Caco-2 (cell line): ENCODE measurements at regions not wholly inside any gene's neighbourhood (a gene's known extent, or its start where the extent isn't known, plus 50 kb on each side); places are given as distances from the start of the nearest gene placed in this dataset.

Experiments used
- BruUV-seq: library from RNA; stranded (reverse); fragments of 400-500 nt; replicated peaks from 2 replicates; lab custom pipeline; 2021; lab: Mats Ljungman, UMichigan
- CTCF ChIA-PET: fragments of 300-600 bp; sonication (Branson Sonifier 250); formaldehyde crosslinking; loops from one replicate; lab custom pipeline; 2022; ENCODE audit warnings: antibody characterized with exemption; lab: Charles Lee
- POLR2A ChIA-PET: fragments of 300-600 bp; sonication (Branson Sonifier 250); formaldehyde crosslinking; loops from one replicate; lab custom pipeline; 2022; ENCODE audit warnings: antibody characterized with exemption; lab: Charles Lee
- DNase-seq, 2 experiments: peaks; one replicate each; pipeline versions ENCODE4 v3.0.0 to v3.0.0-alpha.2; 2020 to 2022
- H3K27me3 ChIP-seq: replicated peaks from 2 replicates; pipeline ENCODE4 v1.6.0; 2011; ENCODE audit warnings: low read length; ENCODE audit not compliant: control insufficient read depth, insufficient read depth
- H3K36me3 ChIP-seq: 2 replicates; pipeline ENCODE4 v1.5.1; 2011; ENCODE audit warnings: low read length; ENCODE audit not compliant: control insufficient read depth, insufficient read depth
- H3K4me1 ChIP-seq: fragments of 250-450 bp; sonication (Bioruptor Pico); 2 replicates; pipeline ENCODE4 v1.5.1; 2020; ENCODE audit warnings: mild to moderate bottlenecking
- H3K4me3 ChIP-seq: 2 replicates; pipeline ENCODE4 v1.5.1; 2011; ENCODE audit warnings: low read depth, mild to moderate bottlenecking, control low read depth, low read length
- H3K9me3 ChIP-seq: fragments of 250-450 bp; sonication (Bioruptor Pico); 2 replicates; pipeline ENCODE4 v1.5.1; 2020; ENCODE audit warnings: mild to moderate bottlenecking, moderate library complexity
- H3K27ac Mint-ChIP-seq: one replicate; pipeline ENCODE4 v1.8.0; 2022; ENCODE audit warnings: mixed read lengths; ENCODE audit not compliant: unreplicated experiment
- H3K27me3 Mint-ChIP-seq: one replicate; pipeline ENCODE4 v1.8.0; 2022; ENCODE audit warnings: mixed read lengths; ENCODE audit not compliant: insufficient read depth, unreplicated experiment
- H3K36me3 Mint-ChIP-seq: one replicate; pipeline ENCODE4 v1.8.0; 2022; ENCODE audit warnings: mild to moderate bottlenecking, mixed read lengths; ENCODE audit not compliant: insufficient read depth, unreplicated experiment
- H3K4me1 Mint-ChIP-seq: one replicate; pipeline ENCODE4 v1.8.0; 2022; ENCODE audit warnings: low read depth, mixed read lengths; ENCODE audit not compliant: unreplicated experiment
- H3K4me3 Mint-ChIP-seq: one replicate; pipeline ENCODE4 v1.8.0; 2022; ENCODE audit warnings: mild to moderate bottlenecking, moderate library complexity, mixed read lengths; ENCODE audit not compliant: unreplicated experiment
- H3K9me3 Mint-ChIP-seq: one replicate; pipeline ENCODE4 v1.8.0; 2022; ENCODE audit warnings: mixed read lengths; ENCODE audit not compliant: unreplicated experiment
- intact Hi-C: fragments of 100-400 bp; cut with micrococcal nuclease; formaldehyde crosslinking; loops from one replicate; pipeline ENCODE4 v1.10.0; 2022; ENCODE audit not compliant: unreplicated experiment
- TF ChIP-seq, protein P1 (sequence below), 2 experiments: fragments of 200-600 bp in 1 of 2; IDR thresholded peaks; 1 replicate in 1 of 2; 2 replicates in 1 of 2; pipeline versions ENCODE4 v1.5.1 to v1.8.0; 2011 to 2022; ENCODE audit warnings: antibody characterized with exemption in 1 of 2, control low read depth in 1 of 2, inconsistent platforms in 1 of 2, low read depth in 1 of 2, low read length in 1 of 2, mild to moderate bottlenecking in 1 of 2, moderate library complexity in 1 of 2; ENCODE audit not compliant: insufficient read depth in 1 of 2, severe bottlenecking in 1 of 2, unreplicated experiment in 1 of 2

GRCh38 chr6:67224989-67225388 is 1410.1 kb upstream of the ADGRB3 start:
- Histone ChIP-seq H3K36me3 (no peaks in the 10 kb centered on the region), H3K9me3 (no peaks in the 10 kb centered on the region), H3K4me1 (no peaks in the 10 kb centered on the region), H3K27me3 (no peaks in the 10 kb centered on the region), H3K4me3 (no peak overlapping the region)
- Mint-ChIP-seq H3K4me1 (no peaks in the 10 kb centered on the region), H3K4me3 (no peak overlapping the region), H3K36me3 (no peaks in the 10 kb centered on the region), H3K27me3 (no peaks in the 10 kb centered on the region), H3K27ac (no peak overlapping the region), H3K9me3 (no peaks in the 10 kb centered on the region)
- no peak for DNase-seq
- CTCF ChIA-PET: no interaction called here
- intact Hi-C loops: no loop called here
- POLR2A ChIA-PET: no interaction called here
- TF ChIP-seq, protein P1, sequence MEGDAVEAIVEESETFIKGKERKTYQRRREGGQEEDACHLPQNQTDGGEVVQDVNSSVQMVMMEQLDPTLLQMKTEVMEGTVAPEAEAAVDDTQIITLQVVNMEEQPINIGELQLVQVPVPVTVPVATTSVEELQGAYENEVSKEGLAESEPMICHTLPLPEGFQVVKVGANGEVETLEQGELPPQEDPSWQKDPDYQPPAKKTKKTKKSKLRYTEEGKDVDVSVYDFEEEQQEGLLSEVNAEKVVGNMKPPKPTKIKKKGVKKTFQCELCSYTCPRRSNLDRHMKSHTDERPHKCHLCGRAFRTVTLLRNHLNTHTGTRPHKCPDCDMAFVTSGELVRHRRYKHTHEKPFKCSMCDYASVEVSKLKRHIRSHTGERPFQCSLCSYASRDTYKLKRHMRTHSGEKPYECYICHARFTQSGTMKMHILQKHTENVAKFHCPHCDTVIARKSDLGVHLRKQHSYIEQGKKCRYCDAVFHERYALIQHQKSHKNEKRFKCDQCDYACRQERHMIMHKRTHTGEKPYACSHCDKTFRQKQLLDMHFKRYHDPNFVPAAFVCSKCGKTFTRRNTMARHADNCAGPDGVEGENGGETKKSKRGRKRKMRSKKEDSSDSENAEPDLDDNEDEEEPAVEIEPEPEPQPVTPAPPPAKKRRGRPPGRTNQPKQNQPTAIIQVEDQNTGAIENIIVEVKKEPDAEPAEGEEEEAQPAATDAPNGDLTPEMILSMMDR (IDR thresholded peaks at IDR 0.05; ENCODE audit: insufficient read depth in 1 of 2, low read depth in 1 of 2, low read length in 1 of 2, severe bottlenecking in 1 of 2, unreplicated experiment in 1 of 2): no peak
- BruUV-seq: no TSS peak

DNA sequence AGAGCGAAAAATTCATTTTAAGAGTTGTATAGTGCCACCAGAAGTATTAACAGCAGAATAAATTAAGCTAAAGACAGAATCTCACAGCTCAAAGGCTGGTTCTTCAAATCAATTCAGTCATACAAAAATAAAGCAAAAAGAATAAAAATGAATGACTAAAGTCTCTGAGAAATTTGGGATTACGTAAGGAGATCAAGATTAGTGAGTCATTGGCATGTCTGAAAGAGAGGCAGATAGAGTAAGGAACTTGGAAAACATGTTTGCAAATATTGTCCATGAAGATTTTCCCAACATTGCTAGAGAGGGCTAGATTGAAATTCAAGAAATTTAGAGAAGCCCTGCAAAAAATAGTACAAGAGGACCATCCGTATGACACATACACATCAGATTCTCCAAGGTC is 1413.9 kb upstream of the ADGRB3 start:
- Histone ChIP-seq H3K4me1 (no peaks in the 10 kb centered on the region), H3K9me3 (no peaks in the 10 kb centered on the region), H3K36me3 (no peaks in the 10 kb centered on the region), H3K4me3 (no peak overlapping the region), H3K27me3 (no peaks in the 10 kb centered on the region)
- intact Hi-C loops: no loop called here
- no peaks in the 10 kb centered on the region for H3K4me1 Mint-ChIP-seq
- H3K36me3 Mint-ChIP-seq: no peaks in the 10 kb centered on the region
- ChIA-PET POLR2A (no interaction called here), CTCF (no interaction called here)
- no peak for DNase-seq
- no peak overlapping the region for H3K4me3 Mint-ChIP-seq
- TF ChIP-seq, protein P1 (IDR thresholded peaks at IDR 0.05; ENCODE audit: insufficient read depth in 1 of 2, low read depth in 1 of 2, low read length in 1 of 2, severe bottlenecking in 1 of 2, unreplicated experiment in 1 of 2): no peak
- H3K27me3 Mint-ChIP-seq: no peaks in the 10 kb centered on the region
- no peak overlapping the region for H3K27ac Mint-ChIP-seq
- no TSS peak for BruUV-seq
- H3K9me3 Mint-ChIP-seq: no peaks in the 10 kb centered on the region

DNA sequence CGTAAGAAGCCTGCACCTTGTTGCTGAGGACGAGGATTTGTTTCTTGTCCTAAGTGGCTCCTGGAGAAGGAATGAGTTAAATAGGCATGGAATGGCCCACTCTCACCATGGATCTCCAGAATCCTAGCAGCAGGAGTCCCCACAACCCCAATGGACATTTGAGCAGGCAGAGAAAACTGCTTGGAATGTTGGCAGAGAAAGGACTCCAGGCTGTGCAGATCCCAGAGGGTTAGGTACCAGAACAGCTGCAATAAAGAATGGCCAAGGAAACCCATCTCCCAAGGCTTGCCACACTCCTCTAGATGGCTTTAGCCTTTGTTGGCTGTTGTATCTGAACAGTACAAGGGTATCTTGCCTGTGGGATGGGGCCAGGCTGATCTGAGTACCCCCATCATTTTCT is 1415.7 kb upstream of the ADGRB3 start:
- H3K4me1 Mint-ChIP-seq: no peaks in the 10 kb centered on the region
- no peaks in the 10 kb centered on the region for H3K36me3 Mint-ChIP-seq
- H3K9me3 ChIP-seq: no peaks in the 10 kb centered on the region
- no peak overlapping the region for H3K4me3 ChIP-seq
- POLR2A ChIA-PET: no interaction called here
- no TSS peak for BruUV-seq
- no peaks in the 10 kb centered on the region for H3K36me3 ChIP-seq
- no peaks in the 10 kb centered on the region for H3K9me3 Mint-ChIP-seq
- TF ChIP-seq, protein P1 (IDR thresholded peaks at IDR 0.05; ENCODE audit: insufficient read depth in 1 of 2, low read depth in 1 of 2, low read length in 1 of 2, severe bottlenecking in 1 of 2, unreplicated experiment in 1 of 2): no peak
- H3K27ac Mint-ChIP-seq: no peak overlapping the region
- intact Hi-C loops: no loop called here
- H3K4me3 Mint-ChIP-seq: no peak overlapping the region
- no peaks in the 10 kb centered on the region for H3K4me1 ChIP-seq
- CTCF ChIA-PET: no interaction called here
- H3K27me3 Mint-ChIP-seq: no peaks in the 10 kb centered on the region
- no peak for DNase-seq
- no peaks in the 10 kb centered on the region for H3K27me3 ChIP-seq
